ENCODE measurements at regions not wholly inside any gene's neighbourhood (a gene's known extent, or its start where the extent isn't known, plus 50 kb on each side); places are given as distances from the start of the nearest gene placed in this dataset.

- Histone ChIP-seq H3K27me3 (ENCODE audit: control insufficient read depth in 1 of 2, insufficient read depth in 2 of 2, low read length in 2 of 2) (peaks cover 0 to 7% of the 10 kb centered on the region in 2 experiments), H3K4me3 (ENCODE audit: low read length) (no peak overlapping the region), H3K27ac (ENCODE audit: low read depth in 1 of 2, low read length in 2 of 2) (no peak overlapping the region), H3K36me3 (ENCODE audit: insufficient read depth, low read length) (no peaks in the 10 kb centered on the region), H3K9me3 (ENCODE audit: control insufficient read depth in 1 of 2, insufficient read depth in 1 of 2, low read length in 2 of 2) (no peaks in the 10 kb centered on the region), H3K4me1 (ENCODE audit: insufficient read depth, low read length) (no peaks in the 10 kb centered on the region)
- H3K36me3 Mint-ChIP-seq (ENCODE audit: low read depth): no peaks in the 10 kb centered on the region
- intact Hi-C loops (cut with DNase I, micrococcal nuclease): loop anchor here in 1 of 2 experiments (5.0 kb wide), 1 partner anchor 1833 kb away; the partner anchor contains the start of gene EPHA4
- ChIA-PET CTCF (no interaction called here), POLR2A (no interaction called here)
- peaks cover 35% of the 10 kb centered on the region for H3K27me3 Mint-ChIP-seq
- DNase-seq (no peak), ATAC-seq (ENCODE audit: poor library complexity) (no peak)
- no peak overlapping the region for H3K27ac Mint-ChIP-seq
- no peaks in the 10 kb centered on the region for H3K4me1 Mint-ChIP-seq (ENCODE audit: low read depth)
- H3K9me3 Mint-ChIP-seq: no peaks in the 10 kb centered on the region
- no peak overlapping the region for H3K4me3 Mint-ChIP-seq
- no peak for TF ChIP-seq CTCF (IDR thresholded peaks at IDR 0.05)
Observed at GRCh38 chr2:219739066-219739465, 111.6 kb downstream of the SLC4A3 start.

GRCh38 chr2:219739866-219740440 is 112.5 kb downstream of the SLC4A3 start:
- DNase-seq: no peak
- no peak overlapping the region for H3K4me3 Mint-ChIP-seq
- no peaks in the 10 kb centered on the region for H3K4me1 Mint-ChIP-seq (ENCODE audit: low read depth)
- peaks cover 0 to 11% of the 10 kb centered on the region in 2 experiments for H3K27me3 ChIP-seq (ENCODE audit: control insufficient read depth in 1 of 2, insufficient read depth in 2 of 2, low read length in 2 of 2)
- H3K27me3 Mint-ChIP-seq: peaks cover 35% of the 10 kb centered on the region
- no peak overlapping the region for H3K27ac ChIP-seq (ENCODE audit: low read depth in 1 of 2, low read length in 2 of 2)
- no peaks in the 10 kb centered on the region for H3K36me3 Mint-ChIP-seq (ENCODE audit: low read depth)
- H3K4me3 ChIP-seq (ENCODE audit: low read length): no peak overlapping the region
- no peaks in the 10 kb centered on the region for H3K4me1 ChIP-seq (ENCODE audit: insufficient read depth, low read length)
- no peak overlapping the region for H3K27ac Mint-ChIP-seq
- intact Hi-C loops (cut with DNase I, micrococcal nuclease): loop anchor here in 1 of 2 experiments (5.0 kb wide), 1 partner anchor 1832 kb away; the partner anchor contains the start of gene EPHA4
- ChIA-PET POLR2A (no interaction called here), CTCF (no interaction called here)
- TF ChIP-seq CTCF (IDR thresholded peaks at IDR 0.05): no peak
- H3K9me3 Mint-ChIP-seq: no peaks in the 10 kb centered on the region
- no peak for ATAC-seq (ENCODE audit: poor library complexity)
- H3K9me3 ChIP-seq (ENCODE audit: control insufficient read depth in 1 of 2, insufficient read depth in 1 of 2, low read length in 2 of 2): no peaks in the 10 kb centered on the region
- no peaks in the 10 kb centered on the region for H3K36me3 ChIP-seq (ENCODE audit: insufficient read depth, low read length)

GRCh38 chr2:219743548-219743947 is 116.1 kb downstream of the SLC4A3 start:
- Mint-ChIP-seq H3K9me3 (no peaks in the 10 kb centered on the region), H3K36me3 (ENCODE audit: low read depth) (no peaks in the 10 kb centered on the region), H3K4me1 (ENCODE audit: low read depth) (no peaks in the 10 kb centered on the region), H3K4me3 (no peak overlapping the region), H3K27ac (no peak overlapping the region), H3K27me3 (peaks cover 14% of the 10 kb centered on the region)
- Histone ChIP-seq H3K27me3 (ENCODE audit: control insufficient read depth in 1 of 2, insufficient read depth in 2 of 2, low read length in 2 of 2) (peaks cover 0 to 4% of the 10 kb centered on the region in 2 experiments), H3K4me3 (ENCODE audit: low read length) (no peak overlapping the region), H3K36me3 (ENCODE audit: insufficient read depth, low read length) (no peaks in the 10 kb centered on the region), H3K27ac (ENCODE audit: low read depth in 1 of 2, low read length in 2 of 2) (no peak overlapping the region), H3K9me3 (ENCODE audit: control insufficient read depth in 1 of 2, insufficient read depth in 1 of 2, low read length in 2 of 2) (no peaks in the 10 kb centered on the region), H3K4me1 (ENCODE audit: insufficient read depth, low read length) (no peaks in the 10 kb centered on the region)
- intact Hi-C loops (cut with DNase I, micrococcal nuclease): no loop called here
- no peak for ATAC-seq (ENCODE audit: poor library complexity)
- CTCF ChIA-PET: no interaction called here
- POLR2A ChIA-PET: no interaction called here
- no peak for DNase-seq
- no peak for TF ChIP-seq CTCF (IDR thresholded peaks at IDR 0.05)
